ENCODE measurements at regions not wholly inside any gene's neighbourhood (a gene's known extent, or its start where the extent isn't known, plus 50 kb on each side); places are given as distances from the start of the nearest gene placed in this dataset.

- DNase-seq (ENCODE audit: extremely low read depth in 1 of 2, low read depth in 1 of 2), result no peak
Measured at GRCh38 chr2:41377837-41378236, 670.0 kb upstream of the PKDCC start.

GRCh38 chr2:41378420-41378819 is 669.4 kb upstream of the PKDCC start:
- no peak for DNase-seq (ENCODE audit: extremely low read depth in 1 of 2, low read depth in 1 of 2)

- DNase-seq (ENCODE audit: extremely low read depth in 1 of 2, low read depth in 1 of 2), result no peak
Measured at GRCh38 chr2:41379496-41380221, 668.2 kb upstream of the PKDCC start.

GRCh38 chr2:41381701-41382100 is 666.1 kb upstream of the PKDCC start:
- DNase-seq (ENCODE audit: extremely low read depth in 1 of 2, low read depth in 1 of 2), result no peak

GRCh38 chr2:41387519-41387918 is 660.3 kb upstream of the PKDCC start:
- DNase-seq (ENCODE audit: extremely low read depth in 1 of 2, low read depth in 1 of 2), result no peak

GRCh38 chr2:41393621-41394020 is 654.2 kb upstream of the PKDCC start:
- no peak for DNase-seq (ENCODE audit: extremely low read depth in 1 of 2, low read depth in 1 of 2)

- no peak for DNase-seq (ENCODE audit: extremely low read depth in 1 of 2, low read depth in 1 of 2)
Measured at GRCh38 chr2:41394541-41394940, 653.3 kb upstream of the PKDCC start.

GRCh38 chr2:41395692-41396091 is 652.1 kb upstream of the PKDCC start:
- no peak for DNase-seq (ENCODE audit: extremely low read depth in 1 of 2, low read depth in 1 of 2)

- no peak for DNase-seq (ENCODE audit: extremely low read depth in 1 of 2, low read depth in 1 of 2)
Measured at GRCh38 chr2:41399437-41400087, 648.3 kb upstream of the PKDCC start.

- no peak for DNase-seq (ENCODE audit: extremely low read depth in 1 of 2, low read depth in 1 of 2)
Measured at GRCh38 chr2:41400088-41400665, 647.6 kb upstream of the PKDCC start.

- DNase-seq (ENCODE audit: extremely low read depth in 1 of 2, low read depth in 1 of 2), result no peak
Measured at GRCh38 chr2:41405441-41405840, 642.4 kb upstream of the PKDCC start.

- DNase-seq (ENCODE audit: extremely low read depth in 1 of 2, low read depth in 1 of 2), result no peak
Measured at GRCh38 chr2:41409328-41409727, 638.5 kb upstream of the PKDCC start.

- DNase-seq (ENCODE audit: extremely low read depth in 1 of 2, low read depth in 1 of 2), result no peak
Measured at GRCh38 chr2:41410011-41410410, 637.8 kb upstream of the PKDCC start.

GRCh38 chr2:41413813-41414485 is 633.9 kb upstream of the PKDCC start:
- DNase-seq (ENCODE audit: extremely low read depth in 1 of 2, low read depth in 1 of 2), result no peak

- no peak for DNase-seq (ENCODE audit: extremely low read depth in 1 of 2, low read depth in 1 of 2)
Measured at GRCh38 chr2:41414486-41415230, 633.2 kb upstream of the PKDCC start.

GRCh38 chr2:41417511-41417910 is 630.3 kb upstream of the PKDCC start:
- no peak for DNase-seq (ENCODE audit: extremely low read depth in 1 of 2, low read depth in 1 of 2)

GRCh38 chr2:41420219-41420618 is 627.6 kb upstream of the PKDCC start:
- DNase-seq (ENCODE audit: extremely low read depth in 1 of 2, low read depth in 1 of 2), result no peak

- no peak for DNase-seq (ENCODE audit: extremely low read depth in 1 of 2, low read depth in 1 of 2)
Measured at GRCh38 chr2:41420872-41421271, 626.9 kb upstream of the PKDCC start.

- DNase-seq (ENCODE audit: extremely low read depth in 1 of 2, low read depth in 1 of 2), result no peak
Measured at GRCh38 chr2:41431756-41432155, 616.1 kb upstream of the PKDCC start.

GRCh38 chr2:41432459-41432858 is 615.4 kb upstream of the PKDCC start:
- no peak for DNase-seq (ENCODE audit: extremely low read depth in 1 of 2, low read depth in 1 of 2)

- no peak for DNase-seq (ENCODE audit: extremely low read depth in 1 of 2, low read depth in 1 of 2)
Measured at GRCh38 chr2:41434991-41435390, 612.8 kb upstream of the PKDCC start.
